ENCODE measurements at regions not wholly inside any gene's neighbourhood (a gene's known extent, or its start where the extent isn't known, plus 50 kb on each side); places are given as distances from the start of the nearest gene placed in this dataset.

DNA sequence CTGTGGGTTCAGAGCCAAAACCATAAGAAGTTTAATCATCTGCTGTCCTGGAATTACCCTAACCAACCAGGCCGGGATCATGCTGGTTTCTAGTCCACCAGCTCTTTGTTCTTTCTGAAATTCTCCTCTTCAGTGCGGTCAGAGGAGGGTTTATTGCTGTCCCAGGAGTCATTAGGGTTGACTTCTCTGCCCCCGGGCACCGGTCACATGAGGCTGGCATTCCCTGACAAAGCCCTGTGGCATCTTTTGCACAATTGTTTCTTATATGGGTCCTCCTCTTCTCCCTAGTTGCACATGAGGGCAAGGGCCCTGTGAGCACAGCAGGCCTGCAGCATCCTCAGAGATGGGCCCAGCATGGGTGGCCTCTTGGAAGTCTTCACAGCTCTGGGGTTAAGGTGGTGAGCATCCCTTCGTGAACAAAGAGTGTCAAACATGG, 243.9 kb downstream of the IRF8 start:
- TF ChIP-seq, protein P1, sequence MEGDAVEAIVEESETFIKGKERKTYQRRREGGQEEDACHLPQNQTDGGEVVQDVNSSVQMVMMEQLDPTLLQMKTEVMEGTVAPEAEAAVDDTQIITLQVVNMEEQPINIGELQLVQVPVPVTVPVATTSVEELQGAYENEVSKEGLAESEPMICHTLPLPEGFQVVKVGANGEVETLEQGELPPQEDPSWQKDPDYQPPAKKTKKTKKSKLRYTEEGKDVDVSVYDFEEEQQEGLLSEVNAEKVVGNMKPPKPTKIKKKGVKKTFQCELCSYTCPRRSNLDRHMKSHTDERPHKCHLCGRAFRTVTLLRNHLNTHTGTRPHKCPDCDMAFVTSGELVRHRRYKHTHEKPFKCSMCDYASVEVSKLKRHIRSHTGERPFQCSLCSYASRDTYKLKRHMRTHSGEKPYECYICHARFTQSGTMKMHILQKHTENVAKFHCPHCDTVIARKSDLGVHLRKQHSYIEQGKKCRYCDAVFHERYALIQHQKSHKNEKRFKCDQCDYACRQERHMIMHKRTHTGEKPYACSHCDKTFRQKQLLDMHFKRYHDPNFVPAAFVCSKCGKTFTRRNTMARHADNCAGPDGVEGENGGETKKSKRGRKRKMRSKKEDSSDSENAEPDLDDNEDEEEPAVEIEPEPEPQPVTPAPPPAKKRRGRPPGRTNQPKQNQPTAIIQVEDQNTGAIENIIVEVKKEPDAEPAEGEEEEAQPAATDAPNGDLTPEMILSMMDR (IDR thresholded peaks at IDR 0.05; ENCODE audit: insufficient read depth, low read length, missing control alignments), result no peak
- POLR2A ChIA-PET, result interaction anchor here (0.6 kb wide), 1 partner anchor 42 kb away, joined by 3 read pairs; no protein-coding TSS in a partner anchor
- CTCF ChIA-PET, result interaction anchor here (1.0 to 1.5 kb wide), 2 partner anchors 70 to 375 kb away, joined by 3 to 6 read pairs; no protein-coding TSS in a partner anchor
- no peak for DNase-seq (ENCODE audit: low read depth, low spot score)
- H3K4me3 ChIP-seq (ENCODE audit: low read depth, low read length), result no peak overlapping the region

- TF ChIP-seq, protein P1 (IDR thresholded peaks at IDR 0.05; ENCODE audit: insufficient read depth, low read length, missing control alignments), result no peak
- ChIA-PET CTCF (interaction anchor here (1.5 kb wide), 1 partner anchor 374 kb away, joined by 6 read pairs; no protein-coding TSS in a partner anchor), POLR2A (no interaction called here)
- no peak overlapping the region for H3K4me3 ChIP-seq (ENCODE audit: low read depth, low read length)
- DNase-seq (ENCODE audit: low read depth, low spot score), result no peak
These were observed 244.7 kb downstream of the IRF8 start for GRCh38 chr16:86143666-86144065.

- H3K4me3 ChIP-seq (ENCODE audit: low read depth, low read length), result no peak overlapping the region
- ChIA-PET POLR2A (no interaction called here), CTCF (interaction anchor here (0.7 kb wide), 1 partner anchor 72 kb away, joined by 5 read pairs; no protein-coding TSS in a partner anchor)
- TF ChIP-seq, protein P1 (IDR thresholded peaks at IDR 0.05; ENCODE audit: insufficient read depth, low read length, missing control alignments), result no peak
- no peak for DNase-seq (ENCODE audit: low read depth, low spot score)
These were observed 246.7 kb downstream of the IRF8 start for GRCh38 chr16:86145669-86146068.

DNA sequence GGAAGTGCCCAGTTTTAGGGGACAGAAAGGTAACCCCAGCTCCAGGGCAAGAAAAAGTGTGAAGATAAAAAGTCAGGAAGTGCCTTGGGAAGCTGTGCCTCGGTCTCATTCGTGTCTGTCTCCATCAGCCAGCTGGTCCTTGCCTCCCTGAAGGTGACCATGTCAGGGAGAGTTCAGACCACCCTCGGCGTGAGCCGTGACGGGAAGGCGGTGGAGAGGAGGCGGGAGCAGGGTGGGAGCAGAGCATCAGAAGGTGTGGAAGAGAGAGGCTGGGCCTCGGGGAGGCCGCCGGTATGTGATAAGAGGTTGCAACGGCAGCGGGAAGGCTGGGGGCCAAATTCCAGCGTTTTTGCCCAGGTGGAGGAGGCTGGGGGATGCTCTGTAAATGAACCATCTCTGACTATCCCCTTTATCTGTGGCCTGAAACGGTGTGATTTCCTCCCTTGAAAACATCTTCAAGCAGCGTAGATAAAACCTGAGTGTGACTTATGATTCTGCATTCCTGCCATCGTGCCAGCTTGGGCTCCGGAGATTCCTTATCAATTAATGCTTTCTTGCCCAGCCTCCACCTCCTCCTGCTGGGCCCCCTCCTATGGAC, 251.8 kb downstream of the IRF8 start:
- ChIA-PET POLR2A (no interaction called here), CTCF (no interaction called here)
- TF ChIP-seq, protein P1 (IDR thresholded peaks at IDR 0.05; ENCODE audit: insufficient read depth, low read length, missing control alignments), result no peak
- H3K4me3 ChIP-seq (ENCODE audit: low read depth, low read length), result no peak overlapping the region
- DNase-seq (ENCODE audit: low read depth, low spot score), result no peak

DNA sequence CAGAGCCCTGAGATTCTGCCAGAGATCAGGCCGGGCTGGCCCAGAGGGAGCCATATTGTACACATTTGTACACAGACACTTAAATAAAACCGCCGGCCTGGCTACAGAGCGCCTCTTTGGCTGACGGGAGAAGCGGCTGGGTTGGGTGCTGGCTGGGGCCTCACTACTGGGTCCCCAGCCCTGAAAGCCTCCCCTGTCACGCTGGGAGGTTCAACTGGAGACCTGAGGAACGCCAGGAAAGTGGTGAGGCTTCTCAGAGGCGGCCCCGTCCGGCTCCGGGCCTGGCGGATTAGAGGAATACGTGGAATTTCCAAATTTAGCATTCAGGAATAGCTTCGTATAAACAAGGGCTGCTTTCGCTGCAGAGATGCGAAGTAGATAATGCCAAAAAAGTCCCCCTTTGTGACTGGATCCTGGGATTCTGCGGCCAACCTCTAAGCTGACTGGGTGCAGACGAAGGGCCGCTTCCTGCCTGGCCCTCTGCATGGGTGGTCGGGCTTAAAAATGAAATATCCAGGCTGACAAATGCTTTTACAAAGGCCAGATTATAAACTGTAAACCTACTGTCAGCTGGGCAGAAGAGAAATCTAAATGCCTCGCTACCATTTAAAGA, 252.4 kb downstream of the IRF8 start:
- H3K4me3 ChIP-seq (ENCODE audit: low read depth, low read length), result no peak overlapping the region
- DNase-seq (ENCODE audit: low read depth, low spot score), result no peak
- ChIA-PET CTCF (no interaction called here), POLR2A (no interaction called here)
- TF ChIP-seq, protein P1 (IDR thresholded peaks at IDR 0.05; ENCODE audit: insufficient read depth, low read length, missing control alignments), result no peak

GRCh38 chr16:86156155-86156554, 257.2 kb downstream of the IRF8 start:
- DNase-seq (ENCODE audit: low read depth, low spot score), result no peak
- TF ChIP-seq, protein P1 (IDR thresholded peaks at IDR 0.05; ENCODE audit: insufficient read depth, low read length, missing control alignments), result no peak
- H3K4me3 ChIP-seq (ENCODE audit: low read depth, low read length), result no peak overlapping the region
- CTCF ChIA-PET, result interaction anchor here (2.2 kb wide), 1 partner anchor 364 kb away, joined by 8 read pairs; no protein-coding TSS in a partner anchor
- POLR2A ChIA-PET, result no interaction called here

All from AG04449 (cell line).